ENCODE measurements at regions not wholly inside any gene's neighbourhood (a gene's known extent, or its start where the extent isn't known, plus 50 kb on each side); places are given as distances from the start of the nearest gene placed in this dataset.

GRCh38 chr11:134700101-134700640, 288.1 kb upstream of the B3GAT1 start:
- FAIRE-seq = no peak

More at GRCh38 chr11:134700101-134700640, 288.1 kb upstream of the B3GAT1 start:
- Histone ChIP-seq H3K36me3 (ENCODE audit: control insufficient read depth in 2 of 4, insufficient read depth in 4 of 4, low read length in 3 of 4) (no peaks in the 10 kb centered on the region), H3K9ac (replicated peaks in 1 of 4; ENCODE audit: extremely low read depth in 1 of 4, low read depth in 3 of 4, low read length in 3 of 4) (no peak overlapping the region), H2AK5ac (ENCODE audit: low read depth, low read length) (no peak overlapping the region), H3K4me1 (replicated peaks in 1 of 4; ENCODE audit: control insufficient read depth in 3 of 4, insufficient read depth in 4 of 4, low read length in 3 of 4) (no peaks in the 10 kb centered on the region), H4K5ac (ENCODE audit: insufficient read length, low read depth, low read length) (no peak overlapping the region), H2BK120ac (replicated peaks; ENCODE audit: low read depth, low read length) (no peak overlapping the region), H4K8ac (ENCODE audit: extremely low read depth, insufficient read depth, low read length) (no peak overlapping the region), H3K56ac (replicated peaks; ENCODE audit: insufficient read length, low read depth, low read length) (no peak overlapping the region), H2AFZ (ENCODE audit: low read length) (no peak overlapping the region), H3K4me2 (ENCODE audit: insufficient read depth in 1 of 2, low read depth in 2 of 2, low read length in 2 of 2) (no peak overlapping the region), H3K27ac (ENCODE audit: low read depth, low read length) (no peak overlapping the region), H4K20me1 (replicated peaks in 1 of 2; ENCODE audit: control insufficient read depth in 1 of 2, insufficient read depth in 2 of 2, low read length in 2 of 2) (no peaks in the 10 kb centered on the region), H3K23me2 (ENCODE audit: low read depth, low read length) (no peaks in the 10 kb centered on the region), H3K79me2 (ENCODE audit: control insufficient read depth in 1 of 2, insufficient read depth in 2 of 2, low read length in 2 of 2) (no peaks in the 10 kb centered on the region), H3K4ac (replicated peaks; ENCODE audit: insufficient read length, low read depth, low read length) (no peak overlapping the region), H2BK5ac (ENCODE audit: low read depth, low read length) (no peak overlapping the region), H2BK12ac (ENCODE audit: low read depth, low read length) (no peak overlapping the region), H4K91ac (replicated peaks; ENCODE audit: insufficient read length, low read length) (no peak overlapping the region), H2BK15ac (ENCODE audit: low read length) (no peak overlapping the region), H3K4me3 (ENCODE audit: extremely low read depth in 1 of 4, insufficient read depth in 2 of 4, low read depth in 3 of 4, low read length in 4 of 4) (no peak overlapping the region), H3K14ac (ENCODE audit: insufficient read length) (no peak overlapping the region), H3K9me3 (ENCODE audit: insufficient read depth in 2 of 2, low read depth in 1 of 2, low read length in 1 of 2) (no peaks in the 10 kb centered on the region), H3K27me3 (replicated peaks in 1 of 4; ENCODE audit: control insufficient read depth in 3 of 4, extremely low read depth in 1 of 4, insufficient read depth in 3 of 4, low read length in 3 of 4) (0 out of 7 replicates have a peak, but pooled peaks cover 0 to 2% (median 0%) of the 10 kb centered on the region in 4 experiments), H2BK20ac (ENCODE audit: low read length) (no peak overlapping the region), H3K79me1 (ENCODE audit: low read depth, low read length) (no peaks in the 10 kb centered on the region), H3K23ac (ENCODE audit: insufficient read length) (no peak overlapping the region), H3K18ac (ENCODE audit: extremely low read depth, low read length) (no peak overlapping the region)
- no peak for DNase-seq (ENCODE audit: low read depth in 1 of 2, low spot score in 2 of 2)
- ChIA-PET POLR2A (ENCODE audit: partially characterized antibody) (no interaction called here), CTCF (ENCODE audit: partially characterized antibody) (interaction anchor here (1.6 to 2.0 kb wide), 2 partner anchors 26 to 161 kb away, joined by 3 to 7 read pairs; no protein-coding TSS in a partner anchor)
- TF ChIP-seq SIX5 (IDR thresholded peaks at IDR 0.05; ENCODE audit: low read depth, low read length) (no peak), RAD21 (IDR thresholded peaks at IDR 0.05 in 1 of 2, conservative IDR thresholded peaks at IDR 0.05 in 1 of 2; ENCODE audit: low read depth in 2 of 2, low read length in 2 of 2) (no peak), ATF3 (IDR thresholded peaks at IDR 0.05; ENCODE audit: insufficient read depth, low read depth, low read length) (no peak), ASH2L (IDR thresholded peaks at IDR 0.05; ENCODE audit: low read length) (no peak), SRF (IDR thresholded peaks at IDR 0.05; ENCODE audit: low read depth, low read length) (no peak)
- WGBS, 2 experiments (ENCODE audit: extremely low coverage in 1 of 2, insufficient coverage in 1 of 2, insufficient read length in 1 of 2, insufficient replicate concordance in 2 of 2, low coverage in 1 of 2, low lambda C conversion rate in 2 of 2, missing lambda C conversion rate in 1 of 2) = 89% methylated on average over 7 of the region's 7 CpGs; no CpG with 5 or more reads in 1 of the 2 experiments
